Natural killer cell (primary cell): ENCODE measurements at regions not wholly inside any gene's neighbourhood (a gene's known extent, or its start where the extent isn't known, plus 50 kb on each side); places are given as distances from the start of the nearest gene placed in this dataset.

Experiments used
- ATAC-seq, 3 donors: fragments of 150-1000 bp in 2 of 3; fragments of 200-7000 bp in 1 of 3; cut with Tn5 transposase; 1 replicate in 1 of 3; 2 replicates in 2 of 3; pipeline ENCODE4 v1.10.0; 2021; ENCODE audit warnings: mild to moderate bottlenecking in 2 of 3, moderate library complexity in 2 of 3
- DNase-seq, 2 donors: peaks; one replicate each; pipeline versions ENCODE4 v3.0.0 to v3.0.0-alpha.2; 2013 to 2021; ENCODE audit warnings: mixed read lengths in 1 of 2
- H3K27ac ChIP-seq: one replicate; pipeline ENCODE4 v1.5.1; 2013; ENCODE audit warnings: mild to moderate bottlenecking, low read length
- H3K27me3 ChIP-seq: one replicate; pipeline ENCODE4 v1.6.1; 2013; ENCODE audit warnings: low read length; ENCODE audit not compliant: control insufficient read depth, insufficient read depth
- H3K36me3 ChIP-seq: one replicate; pipeline ENCODE4 v1.6.1; 2013; ENCODE audit warnings: low read length; ENCODE audit not compliant: control insufficient read depth, insufficient read depth
- H3K4me1 ChIP-seq: one replicate; pipeline ENCODE4 v1.6.1; 2013; ENCODE audit warnings: low read length; ENCODE audit not compliant: control insufficient read depth, insufficient read depth
- H3K4me3 ChIP-seq: one replicate; pipeline ENCODE4 v1.5.1; 2013; ENCODE audit warnings: low read length
- H3K9me3 ChIP-seq: one replicate; pipeline ENCODE4 v1.6.1; 2013; ENCODE audit warnings: low read length; ENCODE audit not compliant: control insufficient read depth, insufficient read depth
- H3K27ac Mint-ChIP-seq, 2 donors: one replicate each; pipeline ENCODE4 v1.8.0; 2022; ENCODE audit warnings: mild to moderate bottlenecking in 2 of 2, mixed read lengths in 2 of 2, moderate library complexity in 1 of 2
- H3K27me3 Mint-ChIP-seq, 2 donors: one replicate each; pipeline ENCODE4 v1.8.0; 2022; ENCODE audit warnings: low read depth in 2 of 2, mixed read lengths in 2 of 2
- H3K36me3 Mint-ChIP-seq: one replicate; pipeline ENCODE4 v1.8.0; 2022; ENCODE audit warnings: mixed read lengths
- H3K4me1 Mint-ChIP-seq, 2 donors: one replicate each; pipeline ENCODE4 v1.8.0; 2022; ENCODE audit warnings: mixed read lengths in 2 of 2
- H3K4me3 Mint-ChIP-seq: one replicate; pipeline ENCODE4 v1.8.0; 2022; ENCODE audit warnings: mild to moderate bottlenecking, moderate library complexity, mixed read lengths
- H3K9me3 Mint-ChIP-seq, 2 donors: one replicate each; pipeline ENCODE4 v1.8.0; 2022; ENCODE audit warnings: mixed read lengths in 2 of 2
- WGBS: methylation state at CpG from one replicate; pipeline ENCODE4 v1.1.7; 2013; ENCODE audit warnings: missing lambda C conversion rate; ENCODE audit not compliant: insufficient coverage; 5-methylcytosine and 5-hydroxymethylcytosine counted together
- intact Hi-C: fragments of 100-400 bp; cut with micrococcal nuclease; formaldehyde crosslinking; loops from one replicate; pipeline ENCODE4 v1.14.2; 2022
- TF ChIP-seq, protein P1 (sequence below): fragments of 200-600 bp; IDR thresholded peaks from one replicate; pipeline ENCODE4 v1.8.0; 2022; ENCODE audit warnings: antibody characterized with exemption

DNA sequence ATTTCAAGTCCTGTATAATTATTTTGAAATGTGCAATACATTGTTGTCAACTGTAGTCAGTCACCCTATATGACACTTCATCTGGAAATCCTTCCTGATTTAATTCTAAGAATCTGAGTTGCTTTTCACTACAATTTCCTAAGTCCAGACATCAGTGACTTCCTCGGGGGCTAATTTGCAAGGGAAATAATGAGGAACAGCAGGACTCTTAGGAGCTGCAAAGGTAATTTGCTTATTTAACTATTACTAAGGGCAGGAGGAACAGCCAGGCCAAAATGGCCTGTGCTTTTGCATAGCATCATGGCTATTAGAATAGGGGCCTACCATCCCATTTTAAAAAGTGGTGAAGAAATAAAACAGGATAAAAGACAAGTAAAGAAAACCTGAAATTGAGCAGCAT, 178.8 kb downstream of the MC4R start:
- no peak overlapping the region for H3K4me3 Mint-ChIP-seq
- Histone ChIP-seq H3K4me1 (no peaks in the 10 kb centered on the region), H3K9me3 (no peaks in the 10 kb centered on the region), H3K4me3 (no peak overlapping the region), H3K36me3 (no peaks in the 10 kb centered on the region), H3K27me3 (no peaks in the 10 kb centered on the region), H3K27ac (no peak overlapping the region)
- ATAC-seq (no peak), DNase-seq (no peak)
- 50% methylated on average over 1 of the region's 1 CpG for WGBS
- H3K27me3 Mint-ChIP-seq: no peaks in the 10 kb centered on the region
- TF ChIP-seq, protein P1, sequence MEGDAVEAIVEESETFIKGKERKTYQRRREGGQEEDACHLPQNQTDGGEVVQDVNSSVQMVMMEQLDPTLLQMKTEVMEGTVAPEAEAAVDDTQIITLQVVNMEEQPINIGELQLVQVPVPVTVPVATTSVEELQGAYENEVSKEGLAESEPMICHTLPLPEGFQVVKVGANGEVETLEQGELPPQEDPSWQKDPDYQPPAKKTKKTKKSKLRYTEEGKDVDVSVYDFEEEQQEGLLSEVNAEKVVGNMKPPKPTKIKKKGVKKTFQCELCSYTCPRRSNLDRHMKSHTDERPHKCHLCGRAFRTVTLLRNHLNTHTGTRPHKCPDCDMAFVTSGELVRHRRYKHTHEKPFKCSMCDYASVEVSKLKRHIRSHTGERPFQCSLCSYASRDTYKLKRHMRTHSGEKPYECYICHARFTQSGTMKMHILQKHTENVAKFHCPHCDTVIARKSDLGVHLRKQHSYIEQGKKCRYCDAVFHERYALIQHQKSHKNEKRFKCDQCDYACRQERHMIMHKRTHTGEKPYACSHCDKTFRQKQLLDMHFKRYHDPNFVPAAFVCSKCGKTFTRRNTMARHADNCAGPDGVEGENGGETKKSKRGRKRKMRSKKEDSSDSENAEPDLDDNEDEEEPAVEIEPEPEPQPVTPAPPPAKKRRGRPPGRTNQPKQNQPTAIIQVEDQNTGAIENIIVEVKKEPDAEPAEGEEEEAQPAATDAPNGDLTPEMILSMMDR: no peak
- H3K9me3 Mint-ChIP-seq: peaks cover 3 to 8% of the 10 kb centered on the region in 2 donors
- H3K36me3 Mint-ChIP-seq: no peaks in the 10 kb centered on the region
- intact Hi-C loops: no loop called here
- no peak overlapping the region for H3K27ac Mint-ChIP-seq
- H3K4me1 Mint-ChIP-seq: no peaks in the 10 kb centered on the region

DNA sequence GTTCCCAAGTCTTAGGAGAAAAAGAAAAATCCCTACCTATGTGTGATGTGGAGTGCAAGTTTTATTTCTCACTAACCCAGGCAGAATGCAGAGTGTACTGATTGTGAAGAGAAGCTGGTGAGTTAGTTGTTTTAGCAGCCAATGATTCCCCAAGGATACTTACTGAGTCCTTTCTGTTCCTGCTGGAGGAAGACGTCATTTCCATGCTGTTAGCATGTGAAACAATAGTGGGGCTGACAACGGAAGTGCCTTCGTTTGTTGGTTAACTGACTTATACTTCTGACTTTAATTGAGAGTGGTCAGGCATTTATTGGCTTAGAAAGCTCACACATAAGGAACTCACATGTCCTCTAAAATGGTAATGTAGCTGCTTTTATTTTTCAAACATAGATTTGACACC, 180.6 kb downstream of the MC4R start:
- Histone ChIP-seq H3K36me3 (no peaks in the 10 kb centered on the region), H3K9me3 (no peaks in the 10 kb centered on the region), H3K27ac (no peak overlapping the region), H3K4me3 (no peak overlapping the region), H3K27me3 (no peaks in the 10 kb centered on the region), H3K4me1 (no peaks in the 10 kb centered on the region)
- Mint-ChIP-seq H3K27me3 (no peaks in the 10 kb centered on the region), H3K27ac (no peak overlapping the region), H3K36me3 (no peaks in the 10 kb centered on the region), H3K4me1 (no peaks in the 10 kb centered on the region), H3K9me3 (peaks cover 3 to 8% of the 10 kb centered on the region in 2 donors), H3K4me3 (no peak overlapping the region)
- DNase-seq (no peak), ATAC-seq (no peak)
- TF ChIP-seq, protein P1: no peak
- 89% methylated on average over 3 of the region's 3 CpGs for WGBS
- intact Hi-C loops: no loop called here

DNA sequence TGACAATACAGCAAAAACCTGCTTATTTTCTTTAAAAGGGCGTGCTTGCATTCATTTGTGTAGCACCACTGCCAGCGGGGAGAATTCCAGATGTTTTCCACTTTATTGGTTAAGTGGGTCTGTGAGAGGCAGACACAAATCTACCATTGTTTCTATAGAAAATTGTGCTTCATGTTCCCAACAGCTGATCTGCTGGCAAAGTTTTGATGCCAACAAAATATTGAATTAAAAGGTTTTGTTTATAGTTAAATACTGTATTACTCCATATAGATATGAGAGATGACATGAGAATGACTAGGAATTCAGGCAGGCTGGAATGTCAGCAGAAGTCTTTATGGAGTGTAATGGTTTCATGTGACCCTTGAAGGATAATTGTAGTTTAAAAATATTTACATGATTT, 182.7 kb downstream of the MC4R start:
- Mint-ChIP-seq H3K9me3 (peaks cover 3 to 8% of the 10 kb centered on the region in 2 donors), H3K27me3 (no peaks in the 10 kb centered on the region), H3K4me3 (no peak overlapping the region), H3K4me1 (no peaks in the 10 kb centered on the region), H3K36me3 (no peaks in the 10 kb centered on the region), H3K27ac (no peak overlapping the region)
- DNase-seq (no peak), ATAC-seq (no peak)
- H3K27ac ChIP-seq: no peak overlapping the region
- no peak overlapping the region for H3K4me3 ChIP-seq
- intact Hi-C loops: no loop called here
- 90% methylated on average over 2 of the region's 2 CpGs for WGBS
- TF ChIP-seq, protein P1: no peak
- no peaks in the 10 kb centered on the region for H3K36me3 ChIP-seq
- no peaks in the 10 kb centered on the region for H3K9me3 ChIP-seq
- no peaks in the 10 kb centered on the region for H3K4me1 ChIP-seq
- no peaks in the 10 kb centered on the region for H3K27me3 ChIP-seq

DNA sequence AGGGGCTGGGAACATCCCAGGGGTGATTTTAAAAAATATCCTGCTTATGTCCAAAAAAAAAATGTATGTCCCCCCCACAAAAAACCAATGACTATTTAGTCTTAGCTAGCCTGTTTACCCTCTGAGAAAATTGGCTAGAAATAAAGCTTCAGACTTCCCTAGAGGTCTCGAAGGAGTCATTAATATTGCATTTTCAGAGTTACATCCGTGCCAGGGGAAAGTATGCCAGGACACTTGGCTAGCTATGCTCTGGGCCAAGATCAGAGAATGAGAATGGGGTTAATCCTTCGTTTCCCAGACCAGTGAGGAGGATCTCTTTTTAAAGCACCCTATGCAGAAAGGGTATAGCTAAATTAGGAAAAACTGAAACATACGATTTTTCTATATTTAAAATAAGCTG, 183.6 kb downstream of the MC4R start:
- peaks cover 5 to 10% of the 10 kb centered on the region in 2 donors for H3K9me3 Mint-ChIP-seq
- no peaks in the 10 kb centered on the region for H3K36me3 Mint-ChIP-seq
- H3K4me3 Mint-ChIP-seq: no peak overlapping the region
- intact Hi-C loops: no loop called here
- H3K27ac ChIP-seq: no peak overlapping the region
- ATAC-seq (no peak), DNase-seq (no peak)
- H3K4me1 ChIP-seq: no peaks in the 10 kb centered on the region
- H3K27me3 ChIP-seq: no peaks in the 10 kb centered on the region
- no peaks in the 10 kb centered on the region for H3K36me3 ChIP-seq
- TF ChIP-seq, protein P1: no peak
- 73% methylated on average over 4 of the region's 4 CpGs for WGBS
- H3K4me3 ChIP-seq: no peak overlapping the region
- H3K27ac Mint-ChIP-seq: no peak overlapping the region
- no peaks in the 10 kb centered on the region for H3K27me3 Mint-ChIP-seq
- H3K4me1 Mint-ChIP-seq: no peaks in the 10 kb centered on the region
- no peaks in the 10 kb centered on the region for H3K9me3 ChIP-seq
